Mesothelial cell of epicardium (in vitro differentiated cells): ENCODE measurements at regions not wholly inside any gene's neighbourhood (a gene's known extent, or its start where the extent isn't known, plus 50 kb on each side); places are given as distances from the start of the nearest gene placed in this dataset.

ENCODE experiments used
- DNase-seq, 2 experiments: peaks; one replicate each; pipeline ENCODE4 v3.0.0; 2021; ENCODE audit warnings: low spot score in 2 of 2; ENCODE audit not compliant: unreplicated experiment in 2 of 2
- H3K27ac Mint-ChIP-seq: 2 replicates; pipeline ENCODE4 v1.8.0; 2021; ENCODE audit warnings: mixed read lengths
- H3K27me3 Mint-ChIP-seq: 2 replicates; pipeline ENCODE4 v1.8.0; 2021; ENCODE audit warnings: low read depth, mixed read lengths
- H3K36me3 Mint-ChIP-seq: 2 replicates; pipeline ENCODE4 v1.8.0; 2021; ENCODE audit warnings: mixed read lengths
- H3K4me1 Mint-ChIP-seq: 2 replicates; pipeline ENCODE4 v1.8.0; 2021; ENCODE audit warnings: mixed read lengths
- H3K4me3 Mint-ChIP-seq: 2 replicates; pipeline ENCODE4 v1.8.0; 2021; ENCODE audit warnings: mild to moderate bottlenecking, moderate library complexity, mixed read lengths
- H3K9me3 Mint-ChIP-seq: 2 replicates; pipeline ENCODE4 v1.8.0; 2021; ENCODE audit warnings: mixed read lengths
- TF ChIP-seq, protein P1 (sequence below): fragments of 200-600 bp; sonication (generic); IDR thresholded peaks from one replicate; pipeline ENCODE4 v1.5.0; 2021; ENCODE audit warnings: antibody characterized with exemption; ENCODE audit not compliant: unreplicated experiment

DNA sequence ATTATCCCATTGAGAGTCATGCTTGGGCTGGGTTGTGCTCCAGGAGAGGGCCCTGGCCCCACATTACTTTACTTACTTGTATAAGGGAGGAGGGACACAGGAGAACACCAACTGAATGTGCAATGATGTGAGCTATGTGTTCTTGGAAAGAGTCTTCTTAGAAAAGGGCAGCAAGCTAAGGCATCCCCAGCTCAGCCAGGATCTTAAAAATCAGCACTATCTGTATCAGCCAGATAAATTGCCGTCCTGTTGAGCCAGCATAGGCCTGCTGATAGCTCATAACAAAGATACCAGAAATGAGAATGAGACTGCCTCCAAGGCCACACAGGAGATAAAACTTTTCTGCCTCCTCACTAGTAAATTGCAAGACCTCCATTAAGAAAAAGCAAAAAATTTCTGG lies 357.5 kb downstream of the CAAP1 start:
- TF ChIP-seq, protein P1, sequence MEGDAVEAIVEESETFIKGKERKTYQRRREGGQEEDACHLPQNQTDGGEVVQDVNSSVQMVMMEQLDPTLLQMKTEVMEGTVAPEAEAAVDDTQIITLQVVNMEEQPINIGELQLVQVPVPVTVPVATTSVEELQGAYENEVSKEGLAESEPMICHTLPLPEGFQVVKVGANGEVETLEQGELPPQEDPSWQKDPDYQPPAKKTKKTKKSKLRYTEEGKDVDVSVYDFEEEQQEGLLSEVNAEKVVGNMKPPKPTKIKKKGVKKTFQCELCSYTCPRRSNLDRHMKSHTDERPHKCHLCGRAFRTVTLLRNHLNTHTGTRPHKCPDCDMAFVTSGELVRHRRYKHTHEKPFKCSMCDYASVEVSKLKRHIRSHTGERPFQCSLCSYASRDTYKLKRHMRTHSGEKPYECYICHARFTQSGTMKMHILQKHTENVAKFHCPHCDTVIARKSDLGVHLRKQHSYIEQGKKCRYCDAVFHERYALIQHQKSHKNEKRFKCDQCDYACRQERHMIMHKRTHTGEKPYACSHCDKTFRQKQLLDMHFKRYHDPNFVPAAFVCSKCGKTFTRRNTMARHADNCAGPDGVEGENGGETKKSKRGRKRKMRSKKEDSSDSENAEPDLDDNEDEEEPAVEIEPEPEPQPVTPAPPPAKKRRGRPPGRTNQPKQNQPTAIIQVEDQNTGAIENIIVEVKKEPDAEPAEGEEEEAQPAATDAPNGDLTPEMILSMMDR, result no peak
- H3K4me3 Mint-ChIP-seq, result no peak overlapping the region
- no peaks in the 10 kb centered on the region for H3K36me3 Mint-ChIP-seq
- no peaks in the 10 kb centered on the region for H3K4me1 Mint-ChIP-seq
- no peak overlapping the region for H3K27ac Mint-ChIP-seq
- peaks cover 18% of the 10 kb centered on the region for H3K27me3 Mint-ChIP-seq
- H3K9me3 Mint-ChIP-seq, result peaks cover 14% of the 10 kb centered on the region
- DNase-seq, result no peak

DNA sequence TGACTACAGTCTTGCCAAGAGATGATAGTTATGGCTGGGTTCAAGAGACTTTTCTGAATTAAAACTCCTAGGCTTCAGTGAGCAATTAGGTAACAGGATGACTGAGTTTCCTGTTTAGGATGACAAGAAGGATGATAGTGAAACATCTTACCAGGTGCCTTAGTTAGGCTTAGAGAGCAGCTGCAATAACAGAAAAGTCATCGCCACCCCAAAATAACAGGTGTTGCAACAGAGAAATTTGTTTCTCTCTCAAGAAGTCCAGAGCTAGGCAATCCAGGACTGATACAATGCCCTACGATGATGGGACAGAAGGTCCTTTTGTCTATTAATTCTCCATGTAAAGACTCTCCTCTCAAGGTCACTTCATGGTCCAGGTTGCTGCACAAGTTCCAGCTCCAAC lies 361.8 kb downstream of the CAAP1 start:
- no peaks in the 10 kb centered on the region for H3K36me3 Mint-ChIP-seq
- no peak overlapping the region for H3K27ac Mint-ChIP-seq
- TF ChIP-seq, protein P1, result no peak
- H3K4me1 Mint-ChIP-seq, result no peaks in the 10 kb centered on the region
- peaks cover 52% of the 10 kb centered on the region for H3K27me3 Mint-ChIP-seq
- H3K4me3 Mint-ChIP-seq, result no peak overlapping the region
- H3K9me3 Mint-ChIP-seq, result peaks cover 13% of the 10 kb centered on the region
- no peak for DNase-seq

GRCh38 chr9:26527931-26528330 lies 364.7 kb downstream of the CAAP1 start:
- DNase-seq, result no peak
- Mint-ChIP-seq H3K9me3 (peaks cover 9% of the 10 kb centered on the region), H3K27me3 (peaks cover 58% of the 10 kb centered on the region), H3K4me1 (peaks cover 24% of the 10 kb centered on the region), H3K27ac (no peak overlapping the region), H3K4me3 (no peak overlapping the region), H3K36me3 (no peaks in the 10 kb centered on the region)
- TF ChIP-seq, protein P1, result no peak

DNA sequence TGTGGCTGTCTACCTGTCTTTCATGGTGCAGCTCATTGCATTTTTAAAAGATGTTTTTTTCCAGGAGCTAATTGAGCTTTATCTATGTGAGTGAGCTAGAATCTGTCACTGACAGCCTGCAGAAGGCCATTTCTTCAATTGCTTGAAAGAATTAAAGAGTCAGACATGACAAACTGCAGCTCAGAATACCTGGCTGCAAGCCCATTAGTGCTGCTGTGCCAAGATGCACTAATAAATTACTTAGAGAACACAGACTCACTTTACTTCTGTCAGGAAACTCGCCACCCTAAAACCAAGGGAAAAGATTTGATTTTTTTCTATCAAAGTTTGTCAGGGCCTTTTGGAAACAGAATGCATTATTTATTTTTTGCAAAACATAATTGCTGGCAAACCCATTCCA lies 368.3 kb downstream of the CAAP1 start:
- TF ChIP-seq, protein P1, result no peak
- H3K27me3 Mint-ChIP-seq, result peaks cover 50% of the 10 kb centered on the region
- no peak overlapping the region for H3K27ac Mint-ChIP-seq
- H3K4me1 Mint-ChIP-seq, result peaks cover 26% of the 10 kb centered on the region
- H3K36me3 Mint-ChIP-seq, result no peaks in the 10 kb centered on the region
- DNase-seq, result peak in 1 of 2 experiments; percentile 40
- no peak overlapping the region for H3K4me3 Mint-ChIP-seq
- no peaks in the 10 kb centered on the region for H3K9me3 Mint-ChIP-seq

DNA sequence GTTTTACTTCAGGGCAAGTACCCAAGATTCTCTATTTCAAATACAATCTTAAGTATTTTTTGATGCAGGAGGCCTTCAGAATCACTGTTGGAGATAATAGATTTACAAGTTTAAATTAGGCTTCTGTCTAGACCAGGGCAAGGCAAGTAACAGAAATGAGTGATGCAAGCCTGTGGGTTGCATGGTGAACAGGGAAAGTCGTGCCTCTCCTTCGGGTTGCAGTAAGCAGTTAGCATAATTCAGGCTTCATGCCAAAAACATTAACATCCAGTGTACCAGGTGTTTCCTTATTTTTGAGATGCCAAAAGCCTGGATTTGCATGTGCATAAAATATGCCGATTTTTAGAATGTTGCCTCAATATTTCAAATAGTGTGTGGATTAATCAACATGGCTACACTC lies 369.0 kb downstream of the CAAP1 start:
- Mint-ChIP-seq H3K4me1 (peaks cover 26% of the 10 kb centered on the region), H3K27ac (no peak overlapping the region), H3K36me3 (no peaks in the 10 kb centered on the region), H3K9me3 (no peaks in the 10 kb centered on the region), H3K27me3 (peaks cover 49% of the 10 kb centered on the region), H3K4me3 (no peak overlapping the region)
- no peak for DNase-seq
- TF ChIP-seq, protein P1, result no peak

DNA sequence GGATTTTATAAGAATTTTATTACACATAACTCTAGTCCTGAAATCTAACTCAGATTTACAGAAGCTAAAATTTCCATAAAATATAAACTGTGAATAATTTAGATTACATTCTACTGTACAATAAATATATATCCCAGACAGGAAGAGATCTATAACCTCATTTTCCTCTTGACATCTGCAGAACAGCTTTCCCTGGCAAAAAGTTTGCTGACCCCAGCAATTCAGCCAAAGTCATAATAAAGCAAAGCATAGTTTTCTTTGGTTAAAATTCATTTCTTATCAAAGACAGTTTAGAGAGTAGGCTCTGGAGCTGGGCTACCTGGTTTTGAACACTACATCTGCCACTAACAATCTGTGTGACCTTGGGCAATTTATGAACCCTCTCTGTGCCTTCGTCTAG lies 372.5 kb downstream of the CAAP1 start:
- H3K4me1 Mint-ChIP-seq, result peaks cover 24% of the 10 kb centered on the region
- no peak for DNase-seq
- TF ChIP-seq, protein P1, result no peak
- no peaks in the 10 kb centered on the region for H3K9me3 Mint-ChIP-seq
- H3K36me3 Mint-ChIP-seq, result no peaks in the 10 kb centered on the region
- no peak overlapping the region for H3K4me3 Mint-ChIP-seq
- H3K27me3 Mint-ChIP-seq, result peaks cover 41% of the 10 kb centered on the region
- no peak overlapping the region for H3K27ac Mint-ChIP-seq
